GM18498 (cell line): ENCODE measurements at regions not wholly inside any gene's neighbourhood (a gene's known extent, or its start where the extent isn't known, plus 50 kb on each side); places are given as distances from the start of the nearest gene placed in this dataset.

ENCODE experiments used
- ATAC-seq: cut with Tn5 transposase; IDR thresholded peaks from one replicate; pipeline ENCODE4 v1.9.1; 2021; ENCODE audit warnings: mild to moderate bottlenecking, moderate library complexity; ENCODE audit not compliant: unreplicated experiment

DNA sequence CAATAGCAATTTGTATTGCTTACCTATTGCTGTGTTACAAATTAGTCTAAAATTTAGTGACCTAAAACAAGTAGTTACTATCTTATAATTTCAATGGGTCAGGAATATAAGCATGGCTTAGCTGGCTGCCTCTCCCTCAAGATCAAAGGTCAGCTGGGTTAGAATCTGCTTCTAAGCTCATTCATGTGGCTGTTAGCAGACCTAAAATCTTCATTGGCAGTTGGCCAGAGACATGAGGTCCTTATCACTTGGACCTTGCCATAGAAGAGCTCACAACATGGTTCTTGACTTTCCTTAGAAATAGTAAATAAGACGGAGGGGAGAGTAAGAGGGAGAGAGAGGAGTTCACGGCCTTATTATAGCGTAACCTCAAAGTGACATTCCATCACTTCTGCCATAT is 468.0 kb downstream of the HTR7 start:
- ATAC-seq: no peak

DNA sequence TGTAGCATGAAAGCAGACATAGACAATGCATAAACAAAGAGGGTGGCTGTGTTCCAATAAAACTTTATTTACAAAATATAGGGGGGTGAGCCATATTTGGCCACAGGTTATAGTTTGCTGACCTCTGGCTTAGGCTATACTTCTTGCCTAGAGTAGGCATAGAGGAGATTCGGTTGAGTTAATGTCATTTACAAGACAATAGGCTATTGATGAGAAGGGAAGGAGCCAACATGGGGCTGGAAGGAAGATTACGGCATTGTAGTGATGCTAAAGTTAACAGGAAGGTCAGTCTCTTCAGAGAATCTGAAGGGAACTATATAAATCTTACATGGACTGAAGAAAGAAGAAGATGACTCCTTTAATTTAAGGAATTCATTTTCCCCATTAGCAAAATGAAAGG is 463.5 kb downstream of the HTR7 start:
- ATAC-seq: no peak

DNA sequence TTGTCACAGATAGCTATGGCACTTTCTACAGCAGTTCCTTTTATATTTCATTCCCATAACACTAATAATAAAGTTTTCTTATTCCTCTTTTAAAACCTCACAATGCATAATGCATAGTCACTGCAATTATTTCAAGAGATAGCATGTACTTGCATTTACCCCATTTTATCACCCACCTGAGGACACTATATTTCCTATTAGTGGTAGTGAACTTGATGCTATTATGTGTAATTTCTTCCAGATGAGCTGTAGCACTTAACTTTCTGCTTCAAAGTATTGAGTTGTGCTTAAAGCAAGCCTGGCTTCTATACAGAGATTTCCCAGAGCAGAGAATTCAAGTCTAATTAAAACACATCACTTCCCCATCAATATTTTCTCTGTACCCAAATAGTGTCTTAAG is 461.1 kb downstream of the HTR7 start:
- no peak for ATAC-seq

DNA sequence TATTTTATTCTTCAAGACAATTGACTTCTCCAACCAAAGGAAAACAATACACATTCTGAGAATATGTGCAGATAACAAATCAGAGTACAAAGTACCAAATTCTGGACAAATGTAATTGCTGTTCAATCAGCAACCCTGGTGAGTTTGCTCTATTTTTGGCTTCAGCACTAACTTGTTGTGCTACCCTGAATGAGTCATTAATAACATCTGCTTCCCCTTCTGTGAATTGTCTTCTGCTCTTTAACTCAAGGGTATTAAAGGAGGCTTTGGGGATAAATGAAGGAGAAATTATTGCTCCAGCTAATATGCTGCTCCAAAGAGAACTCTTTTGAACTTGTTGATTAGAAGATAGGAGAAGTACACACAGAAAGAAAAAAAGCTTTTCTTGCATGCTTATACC is 459.3 kb downstream of the HTR7 start:
- peak; percentile 55 for ATAC-seq

DNA sequence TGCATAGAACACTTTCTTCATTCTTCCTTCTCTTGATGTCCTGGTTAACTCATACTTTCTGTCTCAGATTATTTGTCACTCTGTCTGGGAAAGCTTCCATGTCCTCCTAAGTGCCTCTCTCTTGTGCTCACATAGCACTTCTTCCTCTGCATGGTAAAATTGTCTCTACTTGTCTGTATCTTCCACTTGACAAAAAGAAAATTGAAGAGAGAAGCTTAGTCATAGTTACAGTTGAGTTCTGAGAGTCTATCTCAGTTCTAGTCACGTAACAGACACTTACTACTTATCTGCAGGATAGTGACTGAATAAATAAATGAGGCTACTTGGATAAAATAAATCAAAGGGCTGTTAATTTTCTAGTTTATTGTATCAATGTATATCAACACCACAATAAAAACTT is 458.1 kb downstream of the HTR7 start:
- ATAC-seq: peak; percentile 48

DNA sequence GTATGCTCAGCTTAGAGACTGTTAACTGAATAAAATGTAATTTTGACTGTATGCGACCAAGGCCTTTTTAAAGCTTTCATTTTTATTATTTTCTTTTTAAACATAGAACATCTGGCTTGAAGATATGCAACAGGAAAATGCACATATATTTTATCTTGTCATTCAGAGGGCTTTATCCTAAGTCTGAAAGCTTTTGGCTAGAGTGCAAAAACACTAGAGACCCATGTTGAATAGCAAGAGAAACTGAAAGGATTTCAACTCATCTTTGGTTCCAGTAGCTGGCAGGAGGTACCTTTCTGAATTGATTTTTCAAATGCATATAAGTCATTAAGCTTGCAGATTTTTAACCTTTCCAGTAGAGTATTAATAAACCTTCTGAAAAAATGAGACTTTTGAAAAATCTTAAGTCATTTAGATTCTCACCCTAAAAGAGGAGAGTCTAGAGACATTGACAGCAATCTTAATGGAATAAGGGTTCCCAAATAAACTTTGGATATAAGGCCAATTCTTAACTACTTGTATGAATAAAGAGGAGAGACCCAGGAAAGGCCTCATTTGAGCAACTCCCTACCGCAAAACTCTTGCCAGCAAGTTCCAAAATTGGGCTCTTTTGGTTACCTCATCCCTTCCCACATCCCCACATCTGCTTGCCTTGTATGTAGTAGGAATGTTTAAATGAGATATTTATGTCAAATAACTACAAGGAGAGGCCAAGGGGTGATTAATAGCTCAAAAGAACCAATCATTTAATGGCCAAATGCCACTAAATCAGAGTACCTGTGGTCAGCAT is 454.4 kb downstream of the HTR7 start:
- no peak for ATAC-seq

DNA sequence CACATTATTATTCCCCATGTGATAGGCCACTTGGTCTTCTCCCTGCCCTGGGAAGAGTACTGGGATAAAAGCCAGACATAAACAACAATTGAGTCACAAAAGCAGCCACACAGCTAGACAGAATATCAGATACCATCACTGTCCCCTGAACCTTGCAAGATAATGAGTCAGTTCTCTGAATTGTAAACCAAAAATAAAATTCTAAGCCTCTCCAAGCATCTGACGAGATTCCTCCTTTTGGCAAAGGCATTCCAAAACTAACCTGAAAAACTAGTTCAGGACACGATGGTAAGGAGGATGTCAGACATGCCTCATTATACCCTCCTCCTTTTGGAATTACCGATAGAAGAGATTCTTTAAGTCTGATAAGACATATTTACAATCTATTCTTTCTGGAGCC is 450.7 kb downstream of the HTR7 start:
- ATAC-seq: no peak

DNA sequence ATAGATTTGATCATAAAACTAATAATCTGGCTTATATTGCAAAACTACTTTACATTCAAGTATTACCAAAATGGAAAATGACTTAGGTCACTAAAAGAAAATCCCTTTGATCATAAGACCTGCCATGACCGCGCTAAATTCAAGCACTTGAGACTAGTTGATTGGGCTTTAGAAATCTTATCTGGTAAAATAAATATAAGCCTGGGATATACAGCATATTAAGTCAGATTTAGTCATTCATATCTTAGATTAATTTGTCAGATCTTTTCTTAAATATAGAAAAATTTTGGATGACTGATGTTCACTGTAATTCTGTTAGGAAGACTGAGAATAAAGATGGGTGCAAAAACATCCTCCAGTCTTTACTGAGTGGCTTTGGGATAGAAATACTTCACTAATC is 450.0 kb downstream of the HTR7 start:
- no peak for ATAC-seq

DNA sequence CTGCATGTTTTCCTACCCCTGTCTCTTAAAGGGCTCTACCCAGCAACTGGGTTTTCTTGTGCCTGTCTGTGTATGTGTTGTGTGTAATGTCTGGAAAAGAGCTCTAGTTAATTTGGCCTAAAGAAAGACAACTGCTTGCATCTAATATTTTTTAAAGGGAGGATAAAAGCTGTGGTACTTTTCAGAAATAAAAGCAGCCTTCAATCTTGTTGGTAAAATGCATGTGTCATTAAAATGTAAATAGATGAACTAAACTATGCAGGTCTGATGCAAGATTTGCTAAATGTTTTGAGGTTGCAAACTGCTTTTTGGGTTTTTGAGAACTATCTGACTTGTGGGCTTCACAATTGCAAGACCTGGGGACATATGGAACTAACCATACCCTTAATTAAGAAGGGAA is 445.3 kb downstream of the HTR7 start:
- no peak for ATAC-seq

DNA sequence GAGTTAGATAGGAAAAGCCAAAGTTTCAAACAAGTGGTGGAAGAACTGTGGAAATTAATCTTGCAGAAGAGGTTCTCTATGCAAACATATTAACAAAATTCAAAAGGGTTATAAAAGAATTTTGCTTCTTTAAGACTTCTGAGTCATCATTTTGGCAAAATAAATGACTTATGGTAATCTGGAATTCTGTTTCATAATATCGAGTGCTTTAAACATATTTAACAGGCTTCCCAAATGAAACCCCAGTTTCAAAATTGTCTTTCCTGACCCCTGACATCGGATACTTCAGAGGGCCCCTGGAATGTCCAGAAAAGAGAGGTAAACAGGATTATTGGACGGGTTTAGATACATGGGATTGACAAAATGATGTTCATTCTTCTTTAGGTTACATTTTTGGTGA is 444.6 kb downstream of the HTR7 start:
- no peak for ATAC-seq

DNA sequence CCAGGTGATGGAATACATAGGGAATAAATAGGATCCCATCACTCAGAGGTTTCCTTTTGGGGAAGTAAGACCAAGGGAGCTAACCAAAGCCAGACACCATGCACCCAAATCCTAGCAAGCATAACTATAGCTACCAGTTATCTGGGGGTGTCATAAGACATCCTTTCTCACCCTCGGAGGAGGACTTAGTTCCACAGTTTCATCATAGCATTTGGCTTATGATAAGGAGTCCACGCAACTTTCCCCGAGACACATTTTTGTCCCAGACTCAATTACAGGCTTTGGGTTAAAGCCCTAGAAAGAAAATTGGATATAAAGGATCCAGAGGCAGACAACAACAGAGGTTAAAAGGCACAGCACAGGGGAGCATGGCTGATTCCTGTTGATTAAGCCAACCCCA is 442.9 kb downstream of the HTR7 start:
- no peak for ATAC-seq

DNA sequence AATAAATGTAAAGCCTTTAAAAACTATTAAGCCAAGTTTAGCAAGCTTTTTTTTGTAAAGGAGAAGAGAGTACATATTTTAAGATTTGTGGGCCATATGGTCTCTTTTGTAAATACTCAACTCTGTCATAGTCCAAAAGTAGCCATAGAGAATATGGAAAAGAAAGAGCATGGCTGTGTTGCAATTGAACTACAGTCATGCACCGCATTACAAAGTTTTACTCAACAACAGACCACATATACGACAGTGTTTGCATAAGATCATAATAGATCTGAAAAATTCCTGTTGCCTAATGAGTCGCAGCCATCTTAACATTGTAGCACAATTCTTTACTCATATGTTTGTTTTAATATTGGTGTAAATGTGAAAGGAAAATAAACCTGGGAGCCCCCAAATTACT is 440.8 kb downstream of the HTR7 start:
- no peak for ATAC-seq

DNA sequence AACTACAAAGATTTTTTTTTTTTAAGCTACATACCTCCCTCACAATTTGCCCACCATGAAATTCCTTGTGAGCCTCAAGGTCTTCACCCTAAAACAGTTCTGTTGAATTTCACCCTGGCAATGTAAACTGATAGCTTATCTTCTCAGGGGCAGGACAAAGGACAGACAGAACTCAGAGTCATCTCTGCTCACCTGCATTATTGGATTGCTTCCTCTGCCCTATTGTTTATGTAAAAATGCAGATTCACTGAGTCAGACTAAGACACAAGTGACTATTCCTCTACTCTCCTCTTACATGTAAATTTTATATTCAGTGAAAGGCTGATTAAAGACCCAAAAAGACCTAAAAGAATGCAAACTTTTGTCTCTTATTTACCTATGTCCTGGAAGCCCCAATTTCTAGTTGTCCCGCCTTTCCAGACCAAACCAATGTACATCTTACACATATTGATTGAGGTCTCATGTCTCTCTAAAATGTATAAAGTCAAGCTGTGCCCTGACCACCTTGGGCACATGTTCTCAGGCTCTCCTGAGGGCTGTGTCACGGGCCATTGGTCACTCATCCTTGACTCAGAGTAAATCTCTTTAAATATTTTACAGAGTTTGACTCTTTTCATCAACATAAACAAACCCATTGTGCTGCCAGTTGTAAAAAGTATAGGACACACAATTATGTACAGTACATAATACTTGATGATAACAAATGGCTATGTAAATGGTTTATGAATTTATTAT is 440.2 kb downstream of the HTR7 start:
- no peak for ATAC-seq

DNA sequence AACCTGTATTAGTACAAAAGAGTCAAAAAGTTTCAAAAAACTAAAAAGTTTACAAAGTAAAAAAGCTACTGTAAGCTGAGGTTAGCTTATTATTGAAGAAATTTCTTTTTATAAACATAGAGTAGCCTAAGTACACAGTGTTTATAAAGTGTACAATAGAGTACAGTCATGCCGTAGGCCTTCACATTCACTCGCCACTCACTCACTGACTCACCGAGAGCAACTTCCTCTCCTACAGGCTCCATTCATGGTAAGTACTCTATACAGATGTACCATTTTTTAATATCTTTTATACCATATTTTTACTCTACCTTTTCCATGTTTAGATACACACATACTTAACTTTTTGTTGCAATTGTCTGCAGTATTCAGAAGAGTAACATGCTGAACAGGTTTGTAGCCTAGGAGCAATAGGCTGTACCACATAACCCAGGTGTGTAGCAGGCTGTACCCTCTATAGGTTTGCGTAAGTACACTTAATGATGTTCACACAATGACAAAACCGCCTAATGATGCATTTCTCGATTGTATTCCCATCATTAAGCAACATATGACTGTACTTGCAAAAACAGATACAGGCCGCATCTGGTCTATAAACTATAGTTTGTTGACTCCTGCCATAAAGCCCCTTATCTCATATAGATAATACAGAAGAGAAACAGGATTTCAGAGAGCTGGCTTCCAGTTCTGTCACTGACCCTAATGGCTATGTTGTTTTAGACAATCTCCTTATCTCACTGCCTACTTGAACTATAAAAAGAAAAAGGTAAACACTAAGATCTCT is 438.8 kb downstream of the HTR7 start:
- ATAC-seq: no peak

DNA sequence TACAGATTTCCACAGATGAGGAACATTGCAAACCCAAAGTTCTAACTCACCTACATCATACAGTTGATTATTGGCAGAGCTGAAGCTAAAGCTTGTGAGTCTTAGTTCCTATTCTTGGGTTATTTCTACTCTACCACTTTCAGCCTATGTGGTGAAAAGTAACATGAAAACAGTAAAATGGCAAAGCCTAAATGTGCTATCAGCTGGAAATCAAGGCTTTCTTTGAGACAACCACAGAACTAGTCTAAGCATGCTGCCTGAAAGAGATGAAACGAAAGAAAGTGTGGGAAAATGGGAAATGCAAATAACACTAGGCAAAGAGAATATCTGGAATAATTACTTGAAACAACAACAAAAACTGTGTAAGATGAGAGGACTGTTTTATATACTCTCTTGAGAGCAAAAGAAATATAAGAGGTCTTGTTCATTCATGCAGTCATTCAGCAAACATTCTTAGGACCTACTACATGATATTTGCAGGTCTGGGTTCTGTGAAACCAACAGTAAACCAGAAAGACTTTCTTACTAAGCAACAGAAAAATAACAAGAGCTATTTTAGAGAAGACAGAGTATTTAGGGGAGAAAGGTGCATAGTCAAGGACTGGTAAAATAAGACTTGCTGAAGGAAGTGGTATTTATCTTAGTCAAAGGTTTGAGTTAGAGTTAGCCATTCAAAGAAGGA is 437.1 kb downstream of the HTR7 start:
- ATAC-seq: peak; percentile 85

DNA sequence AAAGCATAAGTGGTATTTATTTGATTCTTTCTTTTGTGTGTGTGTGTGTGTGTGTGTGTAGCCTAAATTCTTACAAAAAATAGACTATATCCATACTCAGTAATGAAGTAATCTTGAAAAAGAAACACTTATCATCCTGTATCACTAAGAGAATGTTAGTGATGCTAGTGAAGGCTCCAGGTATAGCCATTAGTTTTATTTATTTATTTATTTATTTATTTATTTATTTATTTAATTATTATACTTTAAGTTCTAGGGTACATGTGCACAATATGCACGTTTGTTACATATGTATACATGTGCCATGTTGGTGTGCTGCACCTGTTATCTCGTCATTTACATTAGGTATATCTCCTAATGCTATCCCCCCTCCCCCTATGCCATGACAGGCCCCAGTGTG is 436.0 kb downstream of the HTR7 start:
- ATAC-seq: no peak

DNA sequence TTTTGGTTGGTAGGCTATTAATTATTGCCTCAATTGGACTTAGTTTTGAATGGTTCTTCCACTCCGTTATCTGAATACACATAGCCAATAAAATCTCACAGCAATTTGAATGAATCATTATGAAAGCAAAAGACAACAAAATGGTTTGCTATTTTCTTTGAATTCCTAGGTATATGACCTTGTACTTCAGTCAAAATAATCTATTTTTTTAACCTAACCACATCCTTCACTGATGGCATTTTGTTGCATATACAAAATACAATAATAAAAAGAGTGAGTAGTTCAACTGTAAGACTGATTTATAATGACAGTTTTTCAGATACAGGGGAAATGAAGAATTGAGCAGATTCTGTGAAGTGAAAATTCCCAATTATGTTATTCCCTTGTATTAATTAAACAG is 433.1 kb downstream of the HTR7 start:
- no peak for ATAC-seq

DNA sequence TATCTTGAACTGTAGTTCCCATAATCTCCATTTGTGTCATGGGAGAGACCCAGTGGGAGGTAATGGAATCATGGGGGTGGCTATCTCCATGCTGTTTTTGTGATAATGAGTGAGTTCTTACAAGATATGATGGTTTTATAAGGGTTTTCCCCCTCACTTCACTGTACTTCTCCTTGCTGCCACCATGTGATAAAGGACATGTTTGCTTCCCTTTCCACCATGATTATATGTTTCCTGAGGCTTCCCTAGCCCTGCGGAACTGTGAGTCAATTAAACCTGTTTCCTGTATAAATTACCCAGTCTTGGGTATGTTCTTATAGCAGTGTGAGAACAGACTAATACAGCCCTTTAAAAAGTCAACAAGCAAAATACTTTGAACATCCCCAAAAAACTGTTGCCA is 427.7 kb downstream of the HTR7 start:
- ATAC-seq: no peak

DNA sequence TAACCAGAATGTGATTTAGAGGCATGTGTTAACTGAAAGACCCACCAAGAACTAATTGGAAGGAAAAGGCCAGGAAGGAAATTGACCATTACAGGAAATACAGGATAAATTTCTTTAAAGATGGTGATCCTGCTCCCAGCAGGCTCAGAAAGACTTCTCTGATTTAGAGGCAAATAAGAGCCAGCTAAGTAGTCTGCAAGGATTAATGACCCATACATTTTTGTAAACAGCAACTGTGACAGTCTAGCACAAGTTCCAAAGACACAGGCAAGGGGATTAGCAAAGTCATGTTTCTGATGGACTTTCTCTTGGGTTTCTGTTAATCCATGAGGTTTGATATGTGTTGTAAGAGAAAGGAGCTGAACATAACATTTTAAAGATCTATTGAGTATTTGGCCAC is 425.0 kb downstream of the HTR7 start:
- no peak for ATAC-seq

DNA sequence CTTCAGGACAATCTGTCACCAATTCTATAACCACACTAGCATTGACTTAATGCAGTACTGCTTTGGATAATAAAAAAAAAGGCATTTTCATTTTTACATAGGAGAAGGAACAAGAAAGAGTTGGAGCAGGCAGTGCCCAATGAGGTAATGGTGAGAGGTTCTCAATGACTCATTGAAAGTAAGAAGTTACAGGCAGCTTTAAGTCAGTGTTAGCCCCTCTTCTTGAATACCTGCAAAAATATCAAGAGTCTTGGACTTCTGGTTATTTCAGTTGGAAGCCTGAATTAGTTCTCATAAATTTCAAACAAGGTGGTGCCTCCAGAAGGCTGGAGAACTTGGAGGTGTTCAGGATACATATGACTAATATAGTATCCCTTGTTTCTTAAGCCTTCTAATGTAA is 422.5 kb downstream of the HTR7 start:
- ATAC-seq: no peak

DNA sequence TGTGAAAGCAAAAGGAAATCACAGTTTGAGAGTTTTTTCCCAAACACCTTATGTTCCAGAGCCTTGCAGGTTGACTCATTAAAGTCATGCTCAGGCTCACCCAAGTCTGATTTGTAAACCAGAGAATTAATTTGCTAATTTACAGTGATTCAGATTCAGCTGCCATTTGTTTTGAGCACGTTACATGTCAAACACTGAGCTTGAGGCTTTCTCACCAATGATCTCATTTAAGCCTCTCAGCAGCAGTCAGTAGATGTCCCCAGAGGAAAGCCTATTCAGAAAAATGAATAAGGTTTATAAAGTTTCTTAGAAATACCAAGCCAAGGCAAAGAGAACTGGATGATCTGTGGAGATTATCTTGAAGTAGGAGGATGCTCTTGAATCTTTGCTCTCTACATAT is 420.4 kb downstream of the HTR7 start:
- no peak for ATAC-seq
